ENCODE measurements at regions not wholly inside any gene's neighbourhood (a gene's known extent, or its start where the extent isn't known, plus 50 kb on each side); places are given as distances from the start of the nearest gene placed in this dataset.

DNA sequence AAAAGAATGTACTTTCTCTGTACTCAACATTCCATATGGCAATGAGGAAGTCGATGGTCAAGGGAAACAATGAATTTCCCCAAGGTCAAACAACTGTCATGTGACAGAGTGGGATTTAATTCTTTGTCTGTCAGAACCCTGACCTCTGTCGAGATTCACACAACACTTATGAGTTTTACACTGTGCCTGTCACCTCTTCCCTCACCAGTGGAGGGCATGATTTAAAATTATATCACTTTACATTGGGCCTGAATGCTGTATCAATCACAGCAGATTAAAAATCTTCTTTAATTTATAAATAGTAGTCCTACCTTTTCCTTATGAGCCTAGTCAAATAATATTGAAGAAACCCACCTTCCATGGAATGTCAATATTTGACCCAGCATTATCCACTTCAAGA lies 276.7 kb downstream of the CDH10 start:
- Histone ChIP-seq H2BK5ac (ENCODE audit: low read length) (no peak overlapping the region), H2BK12ac (ENCODE audit: low read length) (no peak overlapping the region), H3K14ac (ENCODE audit: low read length) (no peak overlapping the region), H3K18ac (ENCODE audit: low read length) (no peak overlapping the region), H3K23ac (ENCODE audit: low read depth, low read length, poor library complexity) (no peak overlapping the region), H3K27ac (replicated peaks; ENCODE audit: low read length) (no peak overlapping the region), H2AFZ (ENCODE audit: low read length) (peak overlapping the region; percentile 3), H3K4me1 (ENCODE audit: control insufficient read depth in 2 of 2, insufficient read depth in 1 of 2, low read depth in 1 of 2, low read length in 2 of 2) (no peaks in the 10 kb centered on the region), H3K9me3 (replicated peaks in 1 of 2; ENCODE audit: control insufficient read depth in 2 of 2, insufficient read depth in 1 of 2, low read depth in 1 of 2, low read length in 2 of 2) (no peaks in the 10 kb centered on the region), H4K8ac (ENCODE audit: low read depth, low read length) (no peak overlapping the region), H2AK5ac (ENCODE audit: low read depth, low read length) (no peak overlapping the region), H3K79me1 (ENCODE audit: low read depth, low read length) (no peaks in the 10 kb centered on the region), H4K91ac (ENCODE audit: low read depth, low read length, poor library complexity) (no peak overlapping the region), H3K4me3 (ENCODE audit: low read length in 2 of 2) (no peak overlapping the region), H2BK15ac (ENCODE audit: low read length) (no peak overlapping the region), H3K4me2 (ENCODE audit: insufficient read depth, low read length, poor library complexity, severe bottlenecking) (no peak overlapping the region), H3K36me3 (replicated peaks in 1 of 2; ENCODE audit: control insufficient read depth in 2 of 2, insufficient read depth in 2 of 2, low read length in 2 of 2) (no peaks in the 10 kb centered on the region), H3K4ac (ENCODE audit: low read length) (no peak overlapping the region), H2BK120ac (ENCODE audit: low read depth, low read length) (no peak overlapping the region), H3K27me3 (ENCODE audit: control insufficient read depth in 3 of 3, insufficient read depth in 3 of 3, low read depth in 1 of 3, low read length in 3 of 3) (no peaks in the 10 kb centered on the region), H3K9ac (ENCODE audit: low read depth, low read length, poor library complexity) (no peak overlapping the region)
- no peak for DNase-seq (ENCODE audit: low spot score)
- WGBS, 2 donors (ENCODE audit: extremely low coverage in 2 of 2, insufficient read length in 2 of 2, insufficient replicate concordance in 1 of 2) = no CpG with 5 or more reads among the region's 2 CpGs

DNA sequence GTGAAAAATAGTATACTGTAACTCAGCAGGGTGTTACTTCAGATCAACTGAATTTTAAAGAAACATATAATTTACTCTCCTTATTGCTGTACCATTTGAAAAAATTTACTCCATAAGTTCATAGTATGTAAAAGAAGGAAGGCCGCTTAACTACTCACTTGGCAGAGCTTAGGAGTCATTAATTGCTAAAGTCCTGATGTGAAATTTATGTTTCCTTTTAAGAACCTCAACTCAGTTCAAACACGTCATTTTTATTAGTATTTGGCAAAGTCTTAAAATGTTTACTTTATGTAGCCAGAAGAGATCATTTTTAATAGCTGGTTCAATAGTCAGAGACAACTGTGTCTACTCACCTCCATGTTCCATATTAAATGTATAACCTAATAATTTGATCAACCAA lies 268.6 kb downstream of the CDH10 start:
- no peak overlapping the region for H2AK5ac ChIP-seq (ENCODE audit: low read depth, low read length)
- no peak overlapping the region for H2BK120ac ChIP-seq (ENCODE audit: low read depth, low read length)
- H3K79me1 ChIP-seq (ENCODE audit: low read depth, low read length) = no peaks in the 10 kb centered on the region
- no peak overlapping the region for H3K9ac ChIP-seq (ENCODE audit: low read depth, low read length, poor library complexity)
- DNase-seq (ENCODE audit: low spot score) = no peak
- no peak overlapping the region for H3K23ac ChIP-seq (ENCODE audit: low read depth, low read length, poor library complexity)
- no peak overlapping the region for H2BK5ac ChIP-seq (ENCODE audit: low read length)
- no peak overlapping the region for H4K8ac ChIP-seq (ENCODE audit: low read depth, low read length)
- H3K4me3 ChIP-seq (ENCODE audit: low read length in 2 of 2) = no peak overlapping the region
- H3K4me2 ChIP-seq (ENCODE audit: insufficient read depth, low read length, poor library complexity, severe bottlenecking) = no peak overlapping the region
- no peak overlapping the region for H3K14ac ChIP-seq (ENCODE audit: low read length)
- H3K27ac ChIP-seq (replicated peaks; ENCODE audit: low read length) = no peak overlapping the region
- no peak overlapping the region for H4K91ac ChIP-seq (ENCODE audit: low read depth, low read length, poor library complexity)
- no peak overlapping the region for H2BK15ac ChIP-seq (ENCODE audit: low read length)
- no peak overlapping the region for H2AFZ ChIP-seq (ENCODE audit: low read length)
- H3K4ac ChIP-seq (ENCODE audit: low read length) = no peak overlapping the region
- no peaks in the 10 kb centered on the region for H3K27me3 ChIP-seq (ENCODE audit: control insufficient read depth in 3 of 3, insufficient read depth in 3 of 3, low read depth in 1 of 3, low read length in 3 of 3)
- no CpG with 5 or more reads among the region's 2 CpGs for WGBS, 2 donors (ENCODE audit: extremely low coverage in 2 of 2, insufficient read length in 2 of 2, insufficient replicate concordance in 1 of 2)
- no peak overlapping the region for H2BK12ac ChIP-seq (ENCODE audit: low read length)
- no peaks in the 10 kb centered on the region for H3K9me3 ChIP-seq (replicated peaks in 1 of 2; ENCODE audit: control insufficient read depth in 2 of 2, insufficient read depth in 1 of 2, low read depth in 1 of 2, low read length in 2 of 2)
- H3K36me3 ChIP-seq (replicated peaks in 1 of 2; ENCODE audit: control insufficient read depth in 2 of 2, insufficient read depth in 2 of 2, low read length in 2 of 2) = no peaks in the 10 kb centered on the region
- H3K18ac ChIP-seq (ENCODE audit: low read length) = no peak overlapping the region
- H3K4me1 ChIP-seq (ENCODE audit: control insufficient read depth in 2 of 2, insufficient read depth in 1 of 2, low read depth in 1 of 2, low read length in 2 of 2) = peaks cover 0 to 8% of the 10 kb centered on the region in 2 donors

DNA sequence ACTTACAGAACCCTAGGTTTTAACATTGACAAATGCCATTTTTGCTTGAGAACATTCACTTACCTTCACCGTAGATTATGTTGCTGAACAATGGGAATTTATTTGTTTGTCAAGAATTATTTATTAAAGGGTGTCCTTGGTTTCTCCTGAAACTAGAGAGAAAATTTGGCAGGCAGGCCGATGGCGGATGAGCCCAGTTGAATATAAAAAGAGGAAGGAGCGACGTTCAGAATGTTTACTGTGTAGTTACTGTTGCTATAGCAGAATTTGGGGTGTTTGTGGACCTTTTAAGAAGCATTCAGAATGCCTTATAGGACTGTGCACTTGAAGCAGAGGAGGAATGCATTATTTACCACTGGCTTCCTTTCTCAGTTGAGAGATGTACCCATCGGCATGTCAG lies 268.2 kb downstream of the CDH10 start:
- Histone ChIP-seq H4K8ac (ENCODE audit: low read depth, low read length) (no peak overlapping the region), H3K18ac (ENCODE audit: low read length) (no peak overlapping the region), H3K9ac (ENCODE audit: low read depth, low read length, poor library complexity) (no peak overlapping the region), H2BK15ac (ENCODE audit: low read length) (no peak overlapping the region), H2BK12ac (ENCODE audit: low read length) (no peak overlapping the region), H3K4me2 (ENCODE audit: insufficient read depth, low read length, poor library complexity, severe bottlenecking) (no peak overlapping the region), H3K4me1 (ENCODE audit: control insufficient read depth in 2 of 2, insufficient read depth in 1 of 2, low read depth in 1 of 2, low read length in 2 of 2) (peaks cover 0 to 8% of the 10 kb centered on the region in 2 donors), H3K14ac (ENCODE audit: low read length) (no peak overlapping the region), H2BK5ac (ENCODE audit: low read length) (no peak overlapping the region), H3K79me1 (ENCODE audit: low read depth, low read length) (no peaks in the 10 kb centered on the region), H3K4ac (ENCODE audit: low read length) (no peak overlapping the region), H2BK120ac (ENCODE audit: low read depth, low read length) (no peak overlapping the region), H3K23ac (ENCODE audit: low read depth, low read length, poor library complexity) (no peak overlapping the region), H3K9me3 (replicated peaks in 1 of 2; ENCODE audit: control insufficient read depth in 2 of 2, insufficient read depth in 1 of 2, low read depth in 1 of 2, low read length in 2 of 2) (no peaks in the 10 kb centered on the region), H3K36me3 (replicated peaks in 1 of 2; ENCODE audit: control insufficient read depth in 2 of 2, insufficient read depth in 2 of 2, low read length in 2 of 2) (no peaks in the 10 kb centered on the region), H3K4me3 (ENCODE audit: low read length in 2 of 2) (no peak overlapping the region), H4K91ac (ENCODE audit: low read depth, low read length, poor library complexity) (no peak overlapping the region), H2AK5ac (ENCODE audit: low read depth, low read length) (no peak overlapping the region), H3K27me3 (ENCODE audit: control insufficient read depth in 3 of 3, insufficient read depth in 3 of 3, low read depth in 1 of 3, low read length in 3 of 3) (no peaks in the 10 kb centered on the region), H2AFZ (ENCODE audit: low read length) (no peak overlapping the region), H3K27ac (replicated peaks; ENCODE audit: low read length) (no peak overlapping the region)
- no CpG with 5 or more reads among the region's 6 CpGs for whole genome bisulfite sequencing, 2 donors (ENCODE audit: extremely low coverage in 2 of 2, insufficient read length in 2 of 2, insufficient replicate concordance in 1 of 2)
- DNase-seq (ENCODE audit: low spot score) = no peak

- Histone ChIP-seq H3K36me3 (replicated peaks in 1 of 2; ENCODE audit: control insufficient read depth in 2 of 2, insufficient read depth in 2 of 2, low read length in 2 of 2) (no peaks in the 10 kb centered on the region), H3K9ac (ENCODE audit: low read depth, low read length, poor library complexity) (no peak overlapping the region), H2BK120ac (ENCODE audit: low read depth, low read length) (no peak overlapping the region), H4K8ac (ENCODE audit: low read depth, low read length) (no peak overlapping the region), H3K27me3 (ENCODE audit: control insufficient read depth in 3 of 3, insufficient read depth in 3 of 3, low read depth in 1 of 3, low read length in 3 of 3) (no peaks in the 10 kb centered on the region), H2AK5ac (ENCODE audit: low read depth, low read length) (no peak overlapping the region), H3K4me2 (ENCODE audit: insufficient read depth, low read length, poor library complexity, severe bottlenecking) (no peak overlapping the region), H2AFZ (ENCODE audit: low read length) (peak overlapping the region; percentile 64), H3K23ac (ENCODE audit: low read depth, low read length, poor library complexity) (no peak overlapping the region), H3K4ac (ENCODE audit: low read length) (no peak overlapping the region), H2BK15ac (ENCODE audit: low read length) (no peak overlapping the region), H3K4me3 (ENCODE audit: low read length in 2 of 2) (no peak overlapping the region), H2BK5ac (ENCODE audit: low read length) (no peak overlapping the region), H3K27ac (replicated peaks; ENCODE audit: low read length) (no peak overlapping the region), H2BK12ac (ENCODE audit: low read length) (no peak overlapping the region), H3K4me1 (ENCODE audit: control insufficient read depth in 2 of 2, insufficient read depth in 1 of 2, low read depth in 1 of 2, low read length in 2 of 2) (peaks cover 0 to 8% of the 10 kb centered on the region in 2 donors), H3K79me1 (ENCODE audit: low read depth, low read length) (no peaks in the 10 kb centered on the region), H3K18ac (ENCODE audit: low read length) (no peak overlapping the region), H3K14ac (ENCODE audit: low read length) (no peak overlapping the region), H3K9me3 (replicated peaks in 1 of 2; ENCODE audit: control insufficient read depth in 2 of 2, insufficient read depth in 1 of 2, low read depth in 1 of 2, low read length in 2 of 2) (no peaks in the 10 kb centered on the region), H4K91ac (ENCODE audit: low read depth, low read length, poor library complexity) (no peak overlapping the region)
- DNase-seq (ENCODE audit: low spot score) = no peak
- no CpG with 5 or more reads among the region's 5 CpGs for WGBS, 2 donors (ENCODE audit: extremely low coverage in 2 of 2, insufficient read length in 2 of 2, insufficient replicate concordance in 1 of 2)
Observed at GRCh38 chr5:24381861-24382489, 262.8 kb downstream of the CDH10 start.
